GM10266 (cell line): ENCODE measurements at regions not wholly inside any gene's neighbourhood (a gene's known extent, or its start where the extent isn't known, plus 50 kb on each side); places are given as distances from the start of the nearest gene placed in this dataset.

Experiments
- DNase-seq: peaks from one replicate; pipeline ENCODE4 v3.0.0; 2012; ENCODE audit errors: extremely low spot score
- CTCF ChIP-seq: IDR thresholded peaks from 2 replicates; pipeline ENCODE4 v1.5.1; 2012; ENCODE audit warnings: mild to moderate bottlenecking, low read depth; ENCODE audit not compliant: control insufficient read depth, insufficient read depth; ENCODE audit errors: missing control alignments

GRCh38 chr10:6996431-6996830 is 414.4 kb downstream of the SFMBT2 start:
- TF ChIP-seq CTCF, result no peak
- no peak for DNase-seq

- no peak for TF ChIP-seq CTCF
- DNase-seq, result no peak
These were observed 415.0 kb downstream of the SFMBT2 start for GRCh38 chr10:6995831-6996230.

- TF ChIP-seq CTCF, result no peak
- DNase-seq, result no peak
These were observed 415.3 kb upstream of the PRKCQ start for GRCh38 chr10:6995341-6995740.

- DNase-seq, result no peak
- no peak for TF ChIP-seq CTCF
These were observed 410.8 kb upstream of the PRKCQ start for GRCh38 chr10:6990891-6991290.

- DNase-seq, result no peak
- TF ChIP-seq CTCF, result no peak
These were observed 408.6 kb upstream of the PRKCQ start for GRCh38 chr10:6988654-6989053.

- no peak for DNase-seq
- TF ChIP-seq CTCF, result no peak
These were observed 407.5 kb upstream of the PRKCQ start for GRCh38 chr10:6987536-6987945.

- TF ChIP-seq CTCF, result no peak
- DNase-seq, result no peak
These were observed 406.9 kb upstream of the PRKCQ start for GRCh38 chr10:6986927-6987326.
